Endothelial cell of umbilical vein (primary cell): ENCODE measurements at regions not wholly inside any gene's neighbourhood (a gene's known extent, or its start where the extent isn't known, plus 50 kb on each side); places are given as distances from the start of the nearest gene placed in this dataset.

Experiments
- BruUV-seq: library from RNA; stranded (reverse); fragments of 400-500 nt; replicated peaks from 2 replicates; lab custom pipeline; 2021; lab: Mats Ljungman, UMichigan
- CTCF ChIA-PET: fragments of 300-600, 350-600 bp; sonication (Branson Sonifier 250); formaldehyde crosslinking; loops from one replicate; lab custom pipeline; 2021; ENCODE audit warnings: antibody characterized with exemption, inconsistent platforms; lab: Charles Lee
- POLR2A ChIA-PET: fragments of 300-600, 350-600 bp; sonication (Branson Sonifier 250); formaldehyde crosslinking; loops from one replicate; lab custom pipeline; 2021; ENCODE audit warnings: antibody characterized with exemption, inconsistent platforms; lab: Charles Lee
- DNase-seq: peaks from one replicate; pipeline ENCODE4 v3.0.0-alpha.2; 2011; ENCODE audit warnings: low read depth, low spot score
- FAIRE-seq: peaks from 2 replicates; lab custom pipeline; 2011; peaks lifted over from hg19 to GRCh38; lab: Jason Lieb, UNC
- H2AFZ ChIP-seq: 2 replicates; pipeline ENCODE4 v1.6.0; 2012; ENCODE audit warnings: low read depth, low read length, control low read depth, inconsistent platforms
- H3K27ac ChIP-seq: 2 replicates; pipeline ENCODE4 v1.5.1; 2011; ENCODE audit warnings: low read depth, mild to moderate bottlenecking, control low read depth, low read length, moderate library complexity; ENCODE audit not compliant: insufficient read depth
- H3K27me3 ChIP-seq, 2 experiments: 2 replicates each; pipeline versions ENCODE4 v1.6.0 to v1.6.1; 2011; ENCODE audit warnings: low read length in 2 of 2, mixed read lengths in 1 of 2; ENCODE audit not compliant: control insufficient read depth in 2 of 2, insufficient read depth in 2 of 2
- H3K36me3 ChIP-seq, 2 experiments: 2 replicates in 1 of 2; 3 replicates in 1 of 2; pipeline ENCODE4 v1.5.1; 2011; ENCODE audit warnings: low read length in 2 of 2, mild to moderate bottlenecking in 1 of 2, moderate library complexity in 1 of 2; ENCODE audit not compliant: control insufficient read depth in 2 of 2, insufficient read depth in 2 of 2; ENCODE audit errors: extremely low read depth in 1 of 2
- H3K4me1 ChIP-seq: 3 replicates; pipeline ENCODE4 v1.5.1; 2011; ENCODE audit warnings: mild to moderate bottlenecking, low read length; ENCODE audit not compliant: control insufficient read depth, insufficient read depth; ENCODE audit errors: extremely low read depth
- H3K4me2 ChIP-seq: 2 replicates; pipeline ENCODE4 v1.6.1; 2011; ENCODE audit warnings: low read length, control low read depth, mixed read lengths; ENCODE audit not compliant: insufficient read depth
- H3K4me3 ChIP-seq, 3 experiments: fragments of 200-600 bp in 1 of 3; sonication (generic), shearing (Covaris generic) in 1 of 3; replicated peaks in 1 of 3; 2 replicates each; pipeline ENCODE4 v1.5.1; 2011 to 2016; ENCODE audit warnings: control low read depth in 3 of 3, low read length in 3 of 3, mild to moderate bottlenecking in 2 of 3, inconsistent platforms in 1 of 3, low read depth in 1 of 3, moderate library complexity in 1 of 3; ENCODE audit not compliant: insufficient read depth in 1 of 3
- H3K79me2 ChIP-seq: 2 replicates; pipeline ENCODE4 v1.6.0; 2012; ENCODE audit warnings: low read length, inconsistent platforms; ENCODE audit not compliant: control insufficient read depth, insufficient read depth
- H3K9ac ChIP-seq: replicated peaks from 2 replicates; pipeline ENCODE3; 2011; ENCODE audit warnings: low read length, control low read depth; ENCODE audit not compliant: insufficient read depth; ENCODE audit errors: extremely low read depth
- H3K9me1 ChIP-seq: replicated peaks from 3 replicates; pipeline ENCODE4 v1.6.0; 2011; ENCODE audit warnings: mild to moderate bottlenecking, low read length; ENCODE audit not compliant: control insufficient read depth, insufficient read depth; ENCODE audit errors: extremely low read depth
- H3K9me3 ChIP-seq: replicated peaks from 2 replicates; pipeline ENCODE4 v1.5.1; 2012; ENCODE audit warnings: low read length, inconsistent platforms; ENCODE audit not compliant: control insufficient read depth, insufficient read depth
- H4K20me1 ChIP-seq: replicated peaks from 2 replicates; pipeline ENCODE3; 2011; ENCODE audit warnings: mild to moderate bottlenecking, low read length; ENCODE audit not compliant: control insufficient read depth, insufficient read depth; ENCODE audit errors: extremely low read depth
- EZH2 ChIP-seq: IDR thresholded peaks from 2 replicates; pipeline ENCODE4 v1.6.1; 2012; ENCODE audit warnings: borderline replicate concordance, low read depth, mild to moderate bottlenecking, moderate library complexity, low read length, inconsistent platforms; ENCODE audit not compliant: severe bottlenecking
- FOS ChIP-seq: IDR thresholded peaks from 2 replicates; pipeline ENCODE4 v1.6.1; 2011; ENCODE audit warnings: mild to moderate bottlenecking, low read length, moderate library complexity, borderline replicate concordance; ENCODE audit not compliant: insufficient read depth
- GATA2 ChIP-seq: IDR thresholded peaks from 2 replicates; pipeline ENCODE4 v1.7.0; 2011; ENCODE audit warnings: low read depth, mild to moderate bottlenecking, moderate library complexity, mixed read lengths, low read length; ENCODE audit not compliant: insufficient read length, insufficient read depth
- JUN ChIP-seq: IDR thresholded peaks from 2 replicates; pipeline ENCODE4 v1.6.1; 2011; ENCODE audit warnings: borderline replicate concordance, low read depth; ENCODE audit not compliant: insufficient read length, insufficient read depth
- MYC ChIP-seq: IDR thresholded peaks from one replicate; pipeline ENCODE4 v1.6.1; 2011; ENCODE audit warnings: mild to moderate bottlenecking, low read depth, low read length
- POLR2A ChIP-seq: IDR thresholded peaks from 2 replicates; pipeline ENCODE4 v1.6.1; 2012; ENCODE audit warnings: low read depth, mild to moderate bottlenecking, control low read depth, low read length
- POLR2AphosphoS5 ChIP-seq: IDR thresholded peaks from 2 replicates; pipeline ENCODE4 v1.6.1; 2012; ENCODE audit warnings: low read depth, mild to moderate bottlenecking, control low read depth, low read length, moderate library complexity; ENCODE audit not compliant: insufficient read depth
- dilution Hi-C: fragments of 300-500 bp; cut with MboI; formaldehyde crosslinking; loops from one replicate; pipeline ENCODE4 v1.15.0; 2019; ENCODE audit warnings: low sequenced_read_pairs; ENCODE audit not compliant: extremely low pct_ligation_motif_present
- intact Hi-C: fragments of 100-400 bp; cut with micrococcal nuclease; formaldehyde crosslinking; loops from one replicate; pipeline ENCODE4 v1.10.0; 2022
- TF ChIP-seq, protein P1 (sequence below): IDR thresholded peaks from 2 replicates; pipeline ENCODE4 v1.6.1; 2011; ENCODE audit not compliant: insufficient read depth, insufficient read length
- TF ChIP-seq, protein P2 (sequence below), 2 donors: IDR thresholded peaks; 1 replicate in 1 of 2; 2 replicates in 1 of 2; pipeline ENCODE4 v1.5.1; 2011; ENCODE audit warnings: low read length in 2 of 2, mild to moderate bottlenecking in 2 of 2, moderate library complexity in 2 of 2, control low read depth in 1 of 2, inconsistent platforms in 1 of 2, low read depth in 1 of 2; ENCODE audit not compliant: insufficient read depth in 1 of 2; ENCODE audit errors: extremely low read depth in 1 of 2

DNA sequence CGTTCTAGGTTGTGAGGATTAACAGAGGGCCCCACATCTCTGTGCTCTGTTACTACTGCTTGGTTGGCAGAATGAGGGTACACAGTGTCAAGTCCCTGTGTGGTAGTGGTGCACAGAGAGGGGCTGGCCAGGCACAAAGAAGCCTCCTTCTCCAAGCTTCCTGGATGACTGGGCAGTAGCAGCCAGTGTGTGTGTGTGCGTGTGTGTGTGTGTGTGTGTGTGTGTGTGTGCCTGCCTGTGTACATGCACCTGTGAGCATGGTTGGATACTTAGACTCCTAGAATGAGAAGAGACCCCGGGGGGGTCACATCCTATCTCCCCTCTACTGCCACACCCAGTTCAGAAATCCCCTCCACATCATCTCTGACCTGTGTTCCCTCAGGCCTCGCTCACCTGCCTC lies 146.7 kb upstream of the UNC5B start:
- Histone ChIP-seq H3K4me1 (peaks cover 6% of the 10 kb centered on the region), H3K27me3 (no peaks in the 10 kb centered on the region), H3K9me3 (no peaks in the 10 kb centered on the region), H3K4me3 (no peak overlapping the region), H3K79me2 (no peaks in the 10 kb centered on the region), H2AFZ (no peak overlapping the region), H3K36me3 (no peaks in the 10 kb centered on the region), H3K27ac (no peak overlapping the region), H3K9me1 (no peaks in the 10 kb centered on the region), H3K9ac (no peak overlapping the region), H4K20me1 (no peaks in the 10 kb centered on the region), H3K4me2 (no peak overlapping the region)
- ChIA-PET CTCF (no interaction called here), POLR2A (no interaction called here)
- FAIRE-seq (no peak), DNase-seq (no peak)
- TF ChIP-seq EZH2 (no peak), MYC (no peak), GATA2 (no peak), POLR2A (no peak), POLR2AphosphoS5 (no peak)
- TF ChIP-seq, protein P1, sequence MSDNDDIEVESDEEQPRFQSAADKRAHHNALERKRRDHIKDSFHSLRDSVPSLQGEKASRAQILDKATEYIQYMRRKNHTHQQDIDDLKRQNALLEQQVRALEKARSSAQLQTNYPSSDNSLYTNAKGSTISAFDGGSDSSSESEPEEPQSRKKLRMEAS = no peak
- dilution Hi-C loops = no loop called here
- BruUV-seq = no TSS peak
- intact Hi-C loops = loop anchor here (10.0 kb wide), 2 partner anchors 139 to 141 kb away; no protein-coding TSS in a partner anchor

DNA sequence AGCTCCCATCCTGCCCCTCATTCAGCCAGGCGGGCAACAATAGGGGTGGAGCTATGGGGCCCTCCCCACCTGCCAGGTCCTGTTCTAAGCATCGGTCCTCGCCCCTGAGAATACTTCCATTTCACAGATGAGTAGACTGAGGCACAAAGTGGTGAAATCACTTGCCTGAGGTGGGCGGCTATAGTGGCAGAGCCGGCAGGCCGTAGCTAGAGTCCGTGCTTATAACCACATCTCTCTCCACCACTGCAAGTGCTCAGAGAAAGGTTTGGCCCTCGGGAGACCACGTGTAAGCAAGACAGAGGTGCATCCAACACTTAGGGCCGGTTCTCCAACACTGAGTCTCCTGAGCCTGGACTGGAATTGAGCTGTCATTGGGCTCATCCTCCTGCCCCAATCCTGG lies 145.8 kb upstream of the UNC5B start:
- Histone ChIP-seq H3K27me3 (no peaks in the 10 kb centered on the region), H2AFZ (no peak overlapping the region), H3K4me1 (peaks cover 6% of the 10 kb centered on the region), H3K9ac (no peak overlapping the region), H3K4me2 (no peak overlapping the region), H3K79me2 (no peaks in the 10 kb centered on the region), H3K36me3 (no peaks in the 10 kb centered on the region), H3K4me3 (no peak overlapping the region), H3K9me3 (no peaks in the 10 kb centered on the region), H3K9me1 (no peaks in the 10 kb centered on the region), H4K20me1 (no peaks in the 10 kb centered on the region), H3K27ac (no peak overlapping the region)
- FAIRE-seq (no peak), DNase-seq (no peak)
- ChIA-PET CTCF (no interaction called here), POLR2A (no interaction called here)
- intact Hi-C loops = loop anchor here (10.0 kb wide), 2 partner anchors 138 to 142 kb away; no protein-coding TSS in a partner anchor
- dilution Hi-C loops = no loop called here
- no peak for TF ChIP-seq POLR2AphosphoS5
- TF ChIP-seq, protein P2, sequence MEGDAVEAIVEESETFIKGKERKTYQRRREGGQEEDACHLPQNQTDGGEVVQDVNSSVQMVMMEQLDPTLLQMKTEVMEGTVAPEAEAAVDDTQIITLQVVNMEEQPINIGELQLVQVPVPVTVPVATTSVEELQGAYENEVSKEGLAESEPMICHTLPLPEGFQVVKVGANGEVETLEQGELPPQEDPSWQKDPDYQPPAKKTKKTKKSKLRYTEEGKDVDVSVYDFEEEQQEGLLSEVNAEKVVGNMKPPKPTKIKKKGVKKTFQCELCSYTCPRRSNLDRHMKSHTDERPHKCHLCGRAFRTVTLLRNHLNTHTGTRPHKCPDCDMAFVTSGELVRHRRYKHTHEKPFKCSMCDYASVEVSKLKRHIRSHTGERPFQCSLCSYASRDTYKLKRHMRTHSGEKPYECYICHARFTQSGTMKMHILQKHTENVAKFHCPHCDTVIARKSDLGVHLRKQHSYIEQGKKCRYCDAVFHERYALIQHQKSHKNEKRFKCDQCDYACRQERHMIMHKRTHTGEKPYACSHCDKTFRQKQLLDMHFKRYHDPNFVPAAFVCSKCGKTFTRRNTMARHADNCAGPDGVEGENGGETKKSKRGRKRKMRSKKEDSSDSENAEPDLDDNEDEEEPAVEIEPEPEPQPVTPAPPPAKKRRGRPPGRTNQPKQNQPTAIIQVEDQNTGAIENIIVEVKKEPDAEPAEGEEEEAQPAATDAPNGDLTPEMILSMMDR (IDR thresholded peaks at IDR 0.05; ENCODE audit: extremely low read depth in 1 of 2, insufficient read depth in 1 of 2, low read depth in 1 of 2, low read length in 2 of 2) = no peak
- TF ChIP-seq POLR2A = no peak
- TF ChIP-seq GATA2 = no peak
- TF ChIP-seq, protein P1 = no peak
- TF ChIP-seq EZH2 = no peak
- TF ChIP-seq MYC = no peak
- TF ChIP-seq FOS = no peak
- no peak for TF ChIP-seq JUN
- no TSS peak for BruUV-seq
